ENCODE measurements at regions not wholly inside any gene's neighbourhood (a gene's known extent, or its start where the extent isn't known, plus 50 kb on each side); places are given as distances from the start of the nearest gene placed in this dataset.

- TF ChIP-seq EZH2phosphoT487 (IDR thresholded peaks at IDR 0.05) (no peak), CTCF (IDR thresholded peaks at IDR 0.05) (no peak), EZH2 (IDR thresholded peaks at IDR 0.05) (no peak)
These were observed 310.1 kb downstream of the UACA start for GRCh38 chr15:70453238-70453637.
